Activated CD4-positive, CD25-positive, alpha-beta regulatory T cell treated with anti-CD3 and anti-CD28 coated beads, Interleukin-2, amount 50 U/mL, for 72 hours (primary cell): ENCODE measurements at regions not wholly inside any gene's neighbourhood (a gene's known extent, or its start where the extent isn't known, plus 50 kb on each side); places are given as distances from the start of the nearest gene placed in this dataset.

ENCODE experiments used
- DNase-seq: peaks from one replicate; pipeline ENCODE4 v3.0.0; 2021

DNA sequence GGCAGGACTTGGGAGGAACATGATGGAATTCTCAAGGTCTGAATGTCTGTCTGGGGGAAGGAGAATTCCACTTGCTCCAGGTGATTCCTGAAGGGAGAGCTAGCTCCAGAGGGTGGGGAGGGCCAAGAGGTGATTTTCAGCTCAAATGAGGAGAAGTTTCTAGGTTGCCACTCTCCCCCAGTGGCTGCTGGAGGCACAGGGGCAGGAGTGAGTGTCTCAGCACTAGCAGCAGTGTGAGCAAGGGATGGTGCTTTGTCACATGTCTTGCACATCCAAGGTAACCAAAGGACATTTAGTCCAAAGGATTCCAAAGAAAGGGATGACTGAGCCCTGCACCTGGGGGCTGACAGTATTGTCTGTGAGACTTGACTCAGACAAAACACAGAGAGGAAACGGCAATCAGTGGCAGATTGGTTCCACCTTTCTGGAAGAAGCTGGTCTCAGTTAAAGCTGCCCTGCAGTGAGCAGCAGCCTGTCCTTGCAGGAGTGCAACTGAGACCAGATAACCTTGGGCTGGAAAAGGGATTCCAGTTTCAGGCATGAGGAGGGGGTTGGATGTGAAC, 51.2 kb upstream of the PCBD1 start:
- no peak for DNase-seq

DNA sequence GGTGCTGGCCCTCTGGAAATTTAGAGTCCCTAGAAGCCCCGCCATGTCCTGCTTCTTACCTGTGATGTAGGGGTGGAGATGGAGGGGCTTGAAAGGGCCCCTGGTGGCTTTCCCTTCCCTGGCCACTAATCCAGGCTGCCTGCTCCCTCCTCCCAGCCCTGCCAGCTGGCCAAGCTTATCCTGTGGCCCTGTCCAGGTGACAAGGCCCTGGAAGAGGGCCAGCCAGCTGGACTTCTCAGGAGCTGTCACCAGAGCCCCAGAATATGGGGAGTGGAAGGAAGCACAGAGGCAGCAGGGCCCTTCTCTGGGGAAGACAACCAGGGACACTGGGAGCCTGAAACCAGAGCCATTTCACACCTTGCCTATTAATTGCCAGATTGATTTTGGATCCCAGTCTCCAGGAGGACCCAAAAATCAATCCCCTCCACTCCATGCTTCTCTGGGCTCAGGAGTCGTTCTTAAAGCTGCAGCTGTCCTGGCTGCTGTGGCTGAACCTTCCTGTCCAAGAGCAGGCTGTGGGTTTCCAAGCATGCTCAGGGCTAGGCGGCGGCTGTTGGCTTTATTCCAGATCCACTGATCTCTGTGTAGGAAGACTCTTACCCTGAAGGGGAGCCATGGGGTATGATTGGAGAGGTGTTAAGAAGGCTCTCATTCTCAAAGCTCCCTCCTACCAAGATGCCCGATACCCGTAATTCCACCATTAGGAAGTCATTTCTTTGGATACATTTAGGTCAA, 52.6 kb upstream of the PCBD1 start:
- DNase-seq: no peak

DNA sequence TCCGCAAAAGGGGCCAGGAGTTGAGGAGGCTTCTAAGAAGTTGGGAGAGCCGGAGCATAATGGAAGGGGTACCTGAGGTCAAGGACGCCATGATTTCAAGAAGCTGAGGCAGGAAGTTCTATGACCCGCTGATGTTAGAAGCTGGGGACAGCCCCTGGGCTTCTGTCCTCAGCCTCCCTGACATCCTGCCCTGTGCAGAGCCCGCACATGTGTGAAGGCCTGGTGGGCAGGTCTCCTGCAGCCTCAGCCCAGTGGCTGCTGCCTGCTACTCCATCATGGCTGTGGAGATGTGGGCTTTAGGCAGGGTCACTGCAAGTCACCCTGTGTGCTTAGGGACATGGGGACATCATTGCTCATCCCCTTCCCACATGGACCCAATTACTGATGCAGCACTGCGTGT, 53.8 kb upstream of the PCBD1 start:
- DNase-seq: no peak

DNA sequence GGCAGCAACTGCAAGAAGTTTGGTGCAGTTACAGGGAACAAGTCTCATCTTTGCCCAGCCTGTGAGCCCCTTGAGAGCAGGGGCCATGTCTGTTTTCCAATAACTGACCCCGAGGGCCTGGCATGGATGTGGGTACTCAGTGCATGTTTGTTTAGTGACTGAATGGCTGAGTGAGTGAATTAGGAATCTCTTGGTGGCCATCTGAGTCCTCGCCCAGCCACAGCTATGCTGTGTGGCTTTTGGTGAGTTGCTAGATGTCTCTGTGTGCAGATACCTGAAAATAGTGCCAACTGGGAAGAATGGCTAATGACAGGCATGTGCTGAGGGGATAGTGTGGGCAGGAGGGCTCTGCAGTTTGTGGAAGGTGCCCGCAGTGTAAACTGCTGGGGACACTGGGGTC, 54.4 kb upstream of the PCBD1 start:
- no peak for DNase-seq

DNA sequence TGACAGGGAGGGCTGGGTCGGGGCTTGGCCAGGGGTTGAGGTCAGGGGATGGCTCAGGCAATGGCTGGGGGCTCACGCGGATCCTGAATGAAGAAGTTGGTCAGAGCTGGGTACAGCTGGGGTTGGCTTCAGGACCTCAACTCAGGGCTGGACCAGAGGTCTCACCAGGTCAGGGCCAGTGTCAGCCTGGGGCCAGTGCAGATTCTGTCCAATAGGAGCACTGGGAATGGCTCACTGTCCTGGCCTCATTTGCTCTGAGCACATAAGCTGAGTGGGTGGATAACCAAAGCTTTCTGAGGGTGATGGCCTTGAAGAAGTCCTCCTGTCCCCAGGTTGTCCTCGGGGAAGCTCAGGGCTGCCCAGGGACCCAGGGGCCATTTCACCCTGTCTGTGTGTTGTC, 54.9 kb upstream of the PCBD1 start:
- DNase-seq: no peak

DNA sequence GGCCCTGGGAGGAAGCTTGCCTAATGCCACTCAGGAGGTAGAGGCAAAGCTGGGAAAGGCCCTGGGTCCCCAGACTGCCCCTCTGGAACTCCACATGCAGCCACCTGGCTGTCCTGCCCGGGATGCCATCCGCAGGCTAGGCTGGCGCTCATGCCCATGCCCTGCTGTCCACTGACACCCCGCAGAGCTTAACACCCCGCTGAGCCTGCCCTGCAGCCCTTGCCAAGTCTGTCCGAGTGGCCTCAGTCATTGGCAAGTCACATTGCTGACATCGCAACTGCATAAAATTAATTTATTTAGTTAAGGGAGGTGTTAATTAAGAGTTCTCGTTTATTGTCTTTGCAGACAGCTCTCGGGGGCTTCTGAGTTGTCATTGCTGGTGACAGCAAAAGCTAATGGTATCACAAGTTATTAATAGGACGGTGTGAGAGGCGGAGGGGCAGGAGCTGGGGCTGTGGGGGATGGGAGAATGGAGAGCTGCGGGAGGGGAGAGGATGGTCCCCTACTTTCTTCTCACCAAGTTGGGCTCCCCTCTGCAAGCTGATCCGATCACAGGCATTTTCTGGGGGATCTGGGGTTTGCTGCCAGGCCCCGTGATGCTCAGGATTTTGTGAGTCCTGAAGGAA, 55.6 kb upstream of the PCBD1 start:
- no peak for DNase-seq

DNA sequence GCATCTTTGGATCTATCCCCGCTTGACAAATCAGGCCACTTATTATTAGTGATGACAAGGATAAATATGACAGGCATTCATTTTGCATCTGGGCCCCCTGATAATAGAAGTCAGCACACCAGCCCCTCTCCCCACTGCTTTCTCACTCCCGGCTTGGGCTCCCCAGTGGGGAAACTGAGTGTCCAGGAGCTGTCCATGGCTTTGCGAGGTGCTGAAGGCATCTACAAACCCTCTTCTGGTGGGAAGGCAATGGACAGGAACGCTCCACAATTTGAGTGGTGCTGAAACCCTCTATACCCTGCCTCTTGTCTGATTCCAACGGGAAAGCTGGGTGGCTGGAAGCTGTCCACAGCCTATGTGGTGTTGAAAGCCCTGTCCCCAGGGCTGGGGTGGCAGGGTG, 61.7 kb upstream of the PCBD1 start:
- DNase-seq: no peak

DNA sequence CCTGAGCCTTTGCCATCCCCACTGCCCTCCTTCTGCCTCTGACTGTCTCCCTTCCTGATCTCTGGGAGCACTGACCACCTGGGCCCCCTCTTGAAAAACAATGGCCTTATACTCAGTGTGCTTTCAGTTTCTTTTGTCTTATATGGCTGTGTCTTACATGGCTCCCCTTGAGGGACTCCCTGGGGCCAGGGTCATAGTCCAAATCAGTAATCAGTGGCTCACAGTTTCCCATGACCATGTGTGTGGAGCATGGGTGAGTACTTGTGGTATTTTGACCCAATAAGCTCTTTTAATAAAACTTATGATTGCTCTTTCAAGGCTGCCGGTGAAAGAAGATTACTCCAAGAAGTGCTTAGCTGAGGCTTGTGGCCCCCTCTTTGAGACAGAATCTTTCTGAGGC, 62.4 kb upstream of the PCBD1 start:
- DNase-seq: no peak

DNA sequence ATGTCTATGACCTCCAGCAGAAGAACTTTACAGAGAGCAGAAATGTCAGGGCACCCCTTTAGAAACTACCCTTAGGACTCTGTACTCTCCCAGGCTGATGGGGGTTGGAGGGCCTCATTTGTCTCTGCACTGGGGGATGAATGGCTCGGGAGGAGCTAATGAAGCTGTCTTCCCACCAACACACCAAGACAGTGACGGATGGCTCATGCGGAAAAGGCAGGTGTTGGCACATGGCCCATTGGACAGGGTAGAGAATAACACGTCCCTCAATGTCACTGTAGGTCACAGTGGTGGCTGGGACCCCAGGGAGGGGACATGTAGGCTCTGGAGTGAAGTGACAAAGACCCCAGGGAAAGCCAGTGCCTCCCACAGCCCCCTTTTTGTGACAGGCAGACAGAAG, 64.0 kb upstream of the PCBD1 start:
- DNase-seq: no peak

DNA sequence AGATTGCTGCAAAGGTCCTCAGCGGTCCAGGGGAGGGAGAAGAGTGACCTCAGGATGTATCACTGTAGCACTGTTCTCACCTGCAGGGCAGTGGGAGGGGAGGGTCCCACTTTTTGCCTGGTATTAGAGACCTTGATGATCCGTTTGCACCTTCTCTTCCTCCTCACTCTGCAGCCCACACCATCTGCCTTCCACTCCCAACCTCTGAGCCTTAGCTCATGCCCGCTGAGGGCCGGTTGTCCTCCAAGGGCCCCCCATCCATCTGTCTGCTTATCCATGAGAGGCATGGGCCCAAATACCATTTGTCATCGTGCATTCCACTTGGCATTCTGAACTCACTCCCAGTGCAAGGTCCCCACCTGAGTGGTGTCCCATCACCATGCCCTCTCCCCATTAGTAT, 64.6 kb upstream of the PCBD1 start:
- no peak for DNase-seq

DNA sequence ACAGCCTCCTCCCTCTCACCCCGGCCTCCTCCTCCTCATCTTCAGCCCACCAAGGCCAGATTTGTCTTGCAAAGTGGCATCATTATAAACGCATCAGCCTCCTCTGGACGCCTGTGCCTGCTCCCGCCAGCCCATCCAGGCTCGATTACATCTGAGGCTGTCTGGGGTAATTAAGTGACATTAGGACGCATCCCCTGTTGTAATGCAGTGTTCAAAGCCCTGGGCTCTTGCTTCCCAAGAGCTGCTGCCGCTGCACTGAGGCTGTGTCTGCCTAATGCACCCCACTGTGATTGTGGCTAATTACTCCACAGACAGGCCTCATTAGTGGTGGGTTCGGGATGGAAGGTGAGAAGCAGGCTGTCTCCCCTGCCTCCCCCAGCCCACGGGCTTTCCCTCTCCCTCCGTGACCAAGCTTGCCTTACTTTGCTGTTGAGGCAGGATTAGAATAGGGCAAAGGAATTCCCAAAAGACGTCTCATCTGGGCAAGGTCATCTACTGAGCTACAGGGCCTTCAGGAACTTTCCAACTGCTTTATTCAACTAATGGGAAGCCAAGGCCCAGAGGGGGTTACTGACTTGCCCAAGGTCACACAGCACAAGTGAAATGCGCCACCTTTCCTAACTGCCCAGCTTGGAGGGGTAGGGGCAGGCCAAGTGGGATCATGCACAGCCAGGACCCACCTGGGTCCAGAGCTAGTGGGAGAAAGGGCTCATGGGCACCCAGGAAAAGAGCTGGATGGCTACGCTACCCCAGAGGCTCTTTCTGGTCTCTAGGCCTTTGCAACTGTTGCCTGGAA, 66.2 kb upstream of the PCBD1 start:
- DNase-seq: no peak

DNA sequence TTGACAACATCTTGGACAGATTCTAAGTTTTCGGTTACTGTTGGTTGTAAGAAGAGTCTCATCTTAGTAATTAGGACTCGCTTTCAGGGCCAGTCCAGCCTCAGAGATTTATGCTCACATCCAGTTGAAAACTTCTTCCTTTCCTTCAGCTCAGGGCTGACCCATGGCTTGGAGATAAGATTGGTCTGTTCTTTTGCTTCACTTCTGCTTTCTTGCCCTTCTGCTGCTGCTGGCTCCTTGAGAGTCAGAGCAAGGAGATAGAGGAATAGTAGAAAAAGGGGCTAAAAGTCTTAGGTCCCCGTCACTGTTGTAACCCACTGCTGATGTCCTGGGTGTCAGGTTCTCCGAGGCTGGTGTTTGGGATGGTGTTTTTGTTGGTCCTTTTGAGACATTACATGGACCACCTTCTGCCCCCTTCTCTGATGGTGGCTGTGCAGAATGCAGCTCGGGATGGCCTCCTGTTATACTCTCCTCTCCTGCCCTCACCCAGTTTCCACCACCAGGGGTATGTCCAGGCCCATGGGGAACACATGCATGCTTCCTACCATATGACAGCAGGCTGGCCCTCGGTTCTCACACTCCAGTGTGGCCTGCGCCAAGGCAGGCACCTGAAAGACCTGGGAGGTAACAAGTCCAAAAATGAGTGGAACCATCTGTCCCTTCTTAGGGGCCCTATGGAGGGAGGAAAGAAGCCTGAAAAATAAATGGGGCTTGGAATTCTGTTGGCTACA, 67.8 kb upstream of the PCBD1 start:
- DNase-seq: no peak

DNA sequence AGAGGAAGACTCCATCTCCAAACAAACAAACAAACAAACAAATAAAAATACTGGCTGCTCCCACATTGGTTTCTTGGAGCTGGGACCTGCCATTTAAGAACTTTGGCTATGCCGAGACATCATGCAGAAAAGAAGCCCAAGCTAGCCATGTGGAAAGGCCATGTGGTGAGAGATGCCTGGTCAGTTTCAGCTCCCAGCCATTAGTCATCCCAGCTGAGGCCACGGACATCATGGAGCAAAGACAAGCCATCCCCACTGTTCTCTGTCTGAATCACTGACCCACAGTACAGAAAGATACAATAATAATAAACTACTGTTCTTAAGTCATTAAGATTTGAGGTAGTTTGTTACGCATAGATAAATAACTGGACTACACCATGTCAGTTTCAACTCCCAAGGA, 70.0 kb upstream of the PCBD1 start:
- DNase-seq: no peak

DNA sequence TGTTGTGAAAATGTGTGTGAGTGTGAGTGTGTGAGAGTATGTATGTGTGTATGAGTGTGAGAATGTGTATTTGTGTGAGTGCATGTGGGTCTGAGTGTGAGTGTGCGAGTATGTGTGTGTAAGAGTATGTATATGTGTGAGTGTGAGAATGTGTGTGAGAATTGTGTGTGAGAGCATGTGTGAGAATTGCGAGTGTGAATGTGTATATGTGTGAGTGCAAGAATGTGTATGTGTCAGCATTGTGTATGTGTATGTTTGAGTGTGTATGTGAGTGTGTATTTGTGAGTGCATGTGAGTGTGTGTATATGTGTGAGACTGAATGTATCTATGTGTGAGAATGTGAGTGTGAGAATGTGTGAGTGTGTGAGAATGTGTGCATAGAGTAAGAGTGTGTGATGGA, 72.0 kb upstream of the PCBD1 start:
- no peak for DNase-seq

DNA sequence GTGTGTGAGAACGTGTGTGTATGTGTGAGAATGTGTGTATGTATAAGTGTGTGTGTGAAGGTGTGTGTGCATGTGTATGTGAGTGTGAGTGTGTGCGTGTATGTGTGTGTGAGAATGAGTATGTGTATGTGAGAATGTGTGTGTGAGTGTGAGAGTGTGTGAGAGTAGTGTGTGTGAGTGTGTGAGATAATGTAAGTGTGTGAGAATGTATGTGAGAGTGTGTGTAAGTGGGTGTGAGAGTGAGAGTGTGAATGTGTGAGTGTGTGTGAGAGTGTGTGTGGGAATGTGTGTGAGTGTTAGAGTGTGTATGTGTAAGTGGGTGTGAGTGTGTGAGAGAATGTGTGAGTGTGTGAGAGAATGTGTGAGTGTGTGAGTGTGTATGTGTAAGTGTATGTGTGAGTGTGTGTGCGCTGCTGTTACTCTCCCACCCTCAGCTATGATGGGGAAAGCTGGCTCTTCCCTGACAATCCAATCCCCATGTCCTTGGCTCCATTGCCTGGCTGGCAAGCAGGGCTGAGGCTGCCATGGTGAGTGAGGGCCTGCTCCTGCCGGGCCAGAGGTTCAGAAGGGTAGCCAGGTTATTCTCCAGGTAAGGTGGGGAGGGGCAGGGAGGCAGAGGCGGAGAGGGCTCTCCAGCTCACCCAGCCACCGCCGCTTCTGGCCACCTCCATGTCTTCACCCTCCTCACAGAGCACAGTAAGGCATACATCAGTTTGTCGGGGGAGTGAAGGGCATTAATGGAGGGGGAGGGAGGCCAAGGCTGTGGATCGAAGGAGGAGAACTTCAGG, 72.6 kb upstream of the PCBD1 start:
- no peak for DNase-seq

DNA sequence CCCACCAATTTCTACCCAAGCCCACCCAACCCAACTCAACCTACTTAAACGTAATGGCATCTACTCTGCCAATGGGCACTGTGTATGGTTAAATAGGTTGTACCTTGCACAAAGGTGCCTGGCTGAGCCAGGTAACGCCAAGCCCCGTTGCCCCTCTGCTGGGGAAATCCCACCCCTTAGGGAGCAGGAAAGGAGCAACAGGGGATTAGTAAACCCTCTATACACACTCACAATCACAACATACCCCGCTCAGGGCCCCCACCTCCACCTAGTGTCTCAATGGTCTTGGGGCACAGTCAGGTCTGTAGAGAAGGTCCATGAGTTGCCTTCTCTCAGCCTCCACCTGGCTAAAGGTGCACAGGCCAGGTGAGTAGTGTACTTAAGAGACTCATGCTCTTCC, 74.3 kb upstream of the PCBD1 start:
- no peak for DNase-seq

DNA sequence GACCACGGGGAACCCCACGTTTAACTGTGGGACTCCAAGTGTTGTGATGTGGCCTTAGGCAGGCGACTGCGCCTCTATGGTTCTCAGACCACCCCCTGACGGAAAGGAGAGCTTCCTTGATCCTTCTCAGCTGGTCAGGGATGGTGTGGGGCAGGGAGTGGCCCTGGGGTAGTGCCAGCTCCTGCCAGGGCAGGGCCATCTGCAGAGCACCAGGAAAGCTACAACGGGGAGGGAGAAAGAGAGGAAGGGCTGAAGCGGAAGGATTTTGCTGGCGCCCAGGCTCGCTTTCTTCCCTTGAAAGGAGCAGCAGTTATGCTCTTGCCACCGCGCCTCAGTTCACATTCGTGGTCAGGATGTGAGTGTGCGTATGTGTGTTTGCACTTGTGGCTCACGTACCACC, 74.9 kb upstream of the PCBD1 start:
- no peak for DNase-seq

DNA sequence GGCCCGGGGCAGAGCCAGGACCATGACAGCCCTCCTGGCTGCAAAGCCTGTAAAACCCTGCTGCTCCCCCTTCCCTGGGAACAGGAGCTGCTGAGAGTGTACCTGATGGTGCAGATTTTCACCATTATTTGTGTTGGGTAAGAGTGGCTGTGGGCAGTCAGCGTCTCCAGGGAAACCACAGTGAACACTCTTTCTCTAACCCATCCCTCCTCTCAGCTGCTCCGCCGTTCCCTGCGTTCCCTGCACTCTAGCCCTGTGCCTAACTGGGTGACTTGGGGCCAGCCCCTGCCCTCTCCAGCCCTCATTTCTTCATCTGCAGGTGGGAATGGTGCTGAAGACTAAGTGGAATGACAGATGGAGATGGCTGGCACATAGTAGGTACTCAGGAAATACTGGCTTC, 75.9 kb upstream of the PCBD1 start:
- DNase-seq: no peak

DNA sequence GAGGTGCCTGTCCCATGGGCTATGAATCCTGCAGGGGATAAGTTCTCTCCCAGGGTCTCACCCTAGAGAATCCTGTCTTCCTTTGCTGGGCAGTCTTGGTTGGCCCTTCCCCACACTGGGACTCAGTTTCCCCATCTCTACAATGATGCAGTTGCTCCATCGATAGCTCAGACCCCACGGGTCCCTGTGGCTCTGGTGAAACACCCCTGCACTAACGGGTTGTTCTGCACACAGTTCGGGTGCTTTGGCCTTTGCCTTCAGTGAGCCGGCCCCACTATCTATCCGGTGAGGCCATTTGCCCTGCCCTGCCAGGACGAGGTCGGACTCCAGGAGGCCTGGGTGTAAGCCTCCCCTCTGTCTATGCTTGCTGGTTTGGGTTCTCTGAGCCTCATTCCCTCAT, 76.5 kb upstream of the PCBD1 start:
- DNase-seq: no peak

DNA sequence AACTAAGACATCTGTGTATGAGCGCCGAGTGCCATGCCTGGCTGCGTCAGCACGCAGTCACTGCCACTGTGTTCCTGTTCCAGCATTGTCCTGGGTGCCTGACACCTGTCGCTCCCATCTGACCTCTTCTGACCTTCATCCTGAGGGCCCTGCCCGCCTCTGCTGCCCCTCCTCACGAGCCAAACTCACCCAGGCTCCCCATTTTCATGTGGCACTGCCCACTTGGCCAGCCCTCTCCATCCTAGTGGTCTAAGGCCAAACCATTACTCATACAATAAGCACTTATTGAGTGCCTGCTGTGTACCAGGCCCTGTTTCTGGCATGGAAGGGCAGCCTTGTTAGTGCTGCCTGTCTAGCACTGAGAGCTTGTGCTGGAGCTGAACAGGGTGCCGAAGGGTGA, 77.2 kb upstream of the PCBD1 start:
- DNase-seq: no peak

DNA sequence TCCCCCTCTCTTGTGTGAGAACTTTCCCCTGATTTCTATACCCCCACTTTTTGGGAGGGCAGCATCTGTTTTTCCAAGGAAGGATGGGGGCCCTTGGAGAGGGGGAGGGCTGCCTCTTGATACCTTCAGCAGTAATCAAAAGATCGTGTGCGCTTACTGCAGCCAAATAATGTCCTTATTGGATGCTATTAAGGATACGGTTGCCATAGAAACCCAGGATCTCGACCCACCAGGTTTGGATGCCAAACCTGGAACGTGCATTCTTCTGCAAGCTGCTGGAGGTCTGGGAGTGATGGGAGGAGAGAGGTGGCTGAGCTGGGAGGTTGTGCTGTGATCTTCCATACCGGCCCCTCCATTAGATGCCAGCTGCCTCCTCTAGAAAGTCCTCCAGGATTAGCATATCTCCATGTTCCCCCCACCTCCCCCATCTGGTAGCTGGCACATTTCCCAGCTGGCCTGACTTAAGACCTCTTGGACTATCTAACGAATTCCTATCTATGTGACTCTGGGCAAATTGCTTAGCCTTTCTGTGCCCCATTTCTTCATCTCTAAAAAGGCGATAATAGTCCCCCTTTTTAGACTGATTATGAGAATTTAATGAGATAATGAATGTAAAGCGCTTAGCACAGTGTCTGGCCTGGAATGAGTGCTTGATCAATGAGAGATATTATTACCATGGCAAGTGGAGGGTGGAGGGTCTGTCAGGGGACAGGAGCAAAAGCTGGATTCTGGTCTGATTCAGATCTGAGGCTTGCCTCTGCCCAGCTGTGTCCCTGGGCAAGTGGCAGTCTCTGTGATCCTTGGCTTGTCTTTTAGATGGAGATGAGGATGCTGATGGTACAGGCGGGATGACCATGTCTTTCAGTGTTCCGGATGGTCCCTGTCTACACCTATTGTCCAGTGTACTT, 78.5 kb upstream of the PCBD1 start:
- DNase-seq: no peak
